Testis (tissue), 2 donors: ENCODE measurements at regions not wholly inside any gene's neighbourhood (a gene's known extent, or its start where the extent isn't known, plus 50 kb on each side); places are given as distances from the start of the nearest gene placed in this dataset.

Experiments
- DNase-seq: peaks from one replicate; pipeline ENCODE4 v3.0.0-alpha.2; 2019
- H3K27ac ChIP-seq, 2 donors: fragments of 200-600 bp; sonication (generic); one replicate each; pipeline ENCODE4 v1.5.1; 2019
- H3K27me3 ChIP-seq: fragments of 200-600 bp; sonication (generic); one replicate; pipeline ENCODE4 v1.5.1; 2019
- H3K36me3 ChIP-seq: fragments of 200-600 bp; sonication (generic); one replicate; pipeline ENCODE4 v1.5.1; 2017; ENCODE audit warnings: low read depth; ENCODE audit errors: missing control alignments
- H3K4me1 ChIP-seq: fragments of 200-600 bp; sonication (generic); one replicate; pipeline ENCODE4 v1.5.1; 2019
- H3K4me3 ChIP-seq, 2 donors: fragments of 200-600 bp; sonication (generic); one replicate each; pipeline ENCODE4 v1.5.1; 2017 to 2019
- H3K9me3 ChIP-seq: fragments of 200-600 bp; sonication (generic); one replicate; pipeline ENCODE4 v1.5.1; 2017
- POLR2A ChIP-seq: fragments of 450-650 bp; IDR thresholded peaks from one replicate; pipeline ENCODE4 v1.6.1; 2017; ENCODE audit warnings: antibody characterized with exemption, mild to moderate bottlenecking, moderate library complexity
- WGBS, 2 donors: methylation state at CpG; one replicate each; pipeline ENCODE4 v1.1.5; 2018; 5-methylcytosine and 5-hydroxymethylcytosine counted together
- intact Hi-C: fragments of 100-400 bp; cut with DNase I; formaldehyde crosslinking; loops from one replicate; pipeline ENCODE4 v1.15.1; 2023; ENCODE audit warnings: low total_unique reads
- TF ChIP-seq, protein P1 (sequence below), 3 experiments: fragments of 450-650 bp in 2 of 3; fragments of 200-600 bp in 1 of 3; sonication (generic) in 1 of 3; IDR thresholded peaks; one replicate each; pipeline ENCODE4 v1.5.1; 2016 to 2019; ENCODE audit warnings: antibody characterized with exemption in 3 of 3, mild to moderate bottlenecking in 2 of 3, moderate library complexity in 1 of 3

DNA sequence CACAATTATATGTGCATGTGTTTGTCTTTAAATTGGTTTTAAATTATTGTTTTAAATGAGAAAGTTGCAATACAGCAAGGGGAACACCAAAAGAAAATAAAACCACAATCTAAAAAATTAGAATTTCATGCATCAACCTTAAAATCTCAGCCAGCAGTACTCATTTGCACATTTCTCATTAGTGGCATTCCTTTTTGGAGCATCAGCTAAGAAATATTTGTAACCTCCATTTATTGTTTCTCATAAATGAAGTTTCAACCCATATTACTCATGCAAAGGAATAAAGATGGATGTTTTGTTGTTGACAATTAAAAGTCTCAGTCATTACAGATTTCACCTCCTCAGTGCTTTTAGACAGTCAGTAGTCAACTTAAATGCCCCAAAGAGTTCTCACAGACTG is 160.1 kb downstream of the TBX15 start:
- TF ChIP-seq POLR2A = no peak
- intact Hi-C loops = no loop called here
- no peak overlapping the region for H3K4me3 ChIP-seq
- no peaks in the 10 kb centered on the region for H3K9me3 ChIP-seq
- no peak for DNase-seq
- no peaks in the 10 kb centered on the region for H3K4me1 ChIP-seq
- H3K36me3 ChIP-seq = no peaks in the 10 kb centered on the region
- H3K27ac ChIP-seq = no peak overlapping the region
- no peaks in the 10 kb centered on the region for H3K27me3 ChIP-seq

DNA sequence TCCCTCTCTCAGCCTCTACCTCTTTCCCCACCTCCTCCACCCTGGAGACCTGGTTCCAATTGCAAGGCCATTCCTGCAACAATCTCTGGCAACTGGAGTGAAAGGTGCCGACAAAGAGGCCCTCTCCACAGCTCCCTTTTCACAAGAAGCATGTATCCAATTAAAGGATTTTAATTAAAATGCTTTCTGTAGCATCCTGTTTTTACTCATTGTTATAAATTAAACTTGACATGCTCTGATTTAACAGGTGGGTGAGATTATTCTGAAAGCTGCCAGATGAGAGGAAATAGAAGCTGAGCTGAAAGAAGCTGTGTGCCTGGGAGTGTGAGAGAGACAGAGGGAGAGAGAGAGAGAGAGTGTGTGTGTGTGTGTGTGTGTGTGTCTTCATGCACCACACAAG is 160.5 kb downstream of the TBX15 start:
- Histone ChIP-seq H3K9me3 (no peaks in the 10 kb centered on the region), H3K4me3 (no peak overlapping the region), H3K27ac (no peak overlapping the region), H3K4me1 (no peaks in the 10 kb centered on the region), H3K36me3 (no peaks in the 10 kb centered on the region), H3K27me3 (no peaks in the 10 kb centered on the region)
- no peak for DNase-seq
- no peak for TF ChIP-seq POLR2A
- TF ChIP-seq, protein P1, sequence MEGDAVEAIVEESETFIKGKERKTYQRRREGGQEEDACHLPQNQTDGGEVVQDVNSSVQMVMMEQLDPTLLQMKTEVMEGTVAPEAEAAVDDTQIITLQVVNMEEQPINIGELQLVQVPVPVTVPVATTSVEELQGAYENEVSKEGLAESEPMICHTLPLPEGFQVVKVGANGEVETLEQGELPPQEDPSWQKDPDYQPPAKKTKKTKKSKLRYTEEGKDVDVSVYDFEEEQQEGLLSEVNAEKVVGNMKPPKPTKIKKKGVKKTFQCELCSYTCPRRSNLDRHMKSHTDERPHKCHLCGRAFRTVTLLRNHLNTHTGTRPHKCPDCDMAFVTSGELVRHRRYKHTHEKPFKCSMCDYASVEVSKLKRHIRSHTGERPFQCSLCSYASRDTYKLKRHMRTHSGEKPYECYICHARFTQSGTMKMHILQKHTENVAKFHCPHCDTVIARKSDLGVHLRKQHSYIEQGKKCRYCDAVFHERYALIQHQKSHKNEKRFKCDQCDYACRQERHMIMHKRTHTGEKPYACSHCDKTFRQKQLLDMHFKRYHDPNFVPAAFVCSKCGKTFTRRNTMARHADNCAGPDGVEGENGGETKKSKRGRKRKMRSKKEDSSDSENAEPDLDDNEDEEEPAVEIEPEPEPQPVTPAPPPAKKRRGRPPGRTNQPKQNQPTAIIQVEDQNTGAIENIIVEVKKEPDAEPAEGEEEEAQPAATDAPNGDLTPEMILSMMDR (IDR thresholded peaks at IDR 0.05) = no peak
- intact Hi-C loops = no loop called here
- WGBS, 2 donors = 38 to 43% methylated on average over 1 of the region's 1 CpG

GRCh38 chr1:118827207-118827606 is 160.9 kb downstream of the TBX15 start:
- H3K4me1 ChIP-seq = no peaks in the 10 kb centered on the region
- intact Hi-C loops = no loop called here
- TF ChIP-seq, protein P1 (IDR thresholded peaks at IDR 0.05) = no peak
- TF ChIP-seq POLR2A = no peak
- H3K4me3 ChIP-seq = no peak overlapping the region
- no peaks in the 10 kb centered on the region for H3K36me3 ChIP-seq
- 67 to 78% methylated on average over 3 of the region's 3 CpGs for WGBS, 2 donors
- no peak overlapping the region for H3K27ac ChIP-seq
- no peaks in the 10 kb centered on the region for H3K9me3 ChIP-seq
- no peak for DNase-seq
- H3K27me3 ChIP-seq = no peaks in the 10 kb centered on the region

GRCh38 chr1:118826669-118827068 is 161.5 kb downstream of the TBX15 start:
- DNase-seq = no peak
- no peak overlapping the region for H3K27ac ChIP-seq
- no peaks in the 10 kb centered on the region for H3K9me3 ChIP-seq
- H3K27me3 ChIP-seq = no peaks in the 10 kb centered on the region
- no peak for TF ChIP-seq POLR2A
- TF ChIP-seq, protein P1 (IDR thresholded peaks at IDR 0.05) = no peak
- WGBS, 2 donors = 87 to 88% methylated on average over 3 of the region's 3 CpGs
- H3K4me1 ChIP-seq = no peaks in the 10 kb centered on the region
- intact Hi-C loops = no loop called here
- H3K36me3 ChIP-seq = no peaks in the 10 kb centered on the region
- H3K4me3 ChIP-seq = no peak overlapping the region

DNA sequence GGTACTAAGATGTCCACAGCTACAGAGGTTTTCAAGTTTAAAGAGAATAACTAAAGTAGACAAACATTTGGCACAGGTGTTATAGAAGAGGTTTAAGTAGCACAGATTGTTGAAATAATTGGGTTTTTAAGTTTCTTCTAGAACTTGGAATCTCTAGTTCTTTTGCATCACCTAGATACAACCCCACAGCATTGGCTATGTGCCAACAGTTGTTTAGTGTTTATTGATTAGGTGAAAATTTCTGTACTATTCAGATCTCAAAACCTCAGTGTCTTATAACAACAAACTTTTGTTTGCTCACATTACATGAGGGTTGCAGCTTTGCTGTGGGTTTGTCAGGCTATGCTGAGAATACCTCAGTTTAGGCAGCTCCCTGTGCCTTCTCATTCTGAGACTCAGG is 162.5 kb downstream of the TBX15 start:
- Histone ChIP-seq H3K9me3 (no peaks in the 10 kb centered on the region), H3K4me3 (no peak overlapping the region), H3K4me1 (no peaks in the 10 kb centered on the region), H3K27ac (no peak overlapping the region), H3K36me3 (no peaks in the 10 kb centered on the region), H3K27me3 (no peaks in the 10 kb centered on the region)
- no peak for DNase-seq
- TF ChIP-seq, protein P1 (IDR thresholded peaks at IDR 0.05) = no peak
- TF ChIP-seq POLR2A = no peak
- intact Hi-C loops = no loop called here
